ENCODE measurements at regions not wholly inside any gene's neighbourhood (a gene's known extent, or its start where the extent isn't known, plus 50 kb on each side); places are given as distances from the start of the nearest gene placed in this dataset.
"Not testable (repeated sequence)": the region's sequence is repeated elsewhere in the genome, so short reads cannot be mapped to it uniquely, and the experiment has no call there.

- DNase-seq (ENCODE audit: low read depth) = no peak
Observed at GRCh38 chr2:124967325-124967724, 942.2 kb downstream of the CNTNAP5 start.

DNA sequence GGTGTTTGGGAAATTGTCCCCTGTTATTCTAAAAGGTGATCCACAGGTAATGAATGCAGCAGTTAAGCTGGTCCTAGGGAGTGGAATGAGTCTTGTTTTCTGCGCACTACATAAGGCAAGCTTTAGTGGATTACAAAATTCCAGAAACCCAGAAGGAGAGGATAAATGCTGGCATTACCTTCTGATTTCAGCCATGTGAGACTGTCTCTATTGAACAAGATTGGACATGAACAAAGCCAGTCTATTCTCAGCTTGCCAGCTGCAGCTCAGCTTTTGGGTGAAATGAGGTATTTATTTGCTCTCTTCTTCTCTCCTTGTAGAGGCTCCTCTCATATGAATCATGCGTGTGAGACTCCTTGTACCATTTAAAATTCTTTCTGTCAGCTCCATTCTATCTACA, 944.9 kb downstream of the CNTNAP5 start:
- no peak for DNase-seq (ENCODE audit: low read depth)

DNA sequence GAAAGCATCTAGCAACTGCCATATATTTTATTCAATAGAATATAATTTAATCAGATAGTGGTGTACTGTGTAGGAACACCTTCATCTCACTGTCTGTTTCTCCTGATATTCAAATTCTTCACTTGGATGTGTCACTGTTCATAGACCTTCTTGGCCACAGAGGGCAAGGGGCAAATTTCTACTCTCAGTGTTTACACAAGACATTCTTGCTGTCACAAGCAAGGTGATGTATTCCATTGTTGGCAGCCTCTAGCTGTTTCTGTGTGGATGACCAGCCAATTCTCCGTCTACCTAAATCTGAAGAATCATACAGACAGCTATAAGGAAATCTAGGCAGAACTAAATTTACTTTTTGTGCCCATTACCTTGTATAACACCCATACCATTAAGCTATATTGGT, 948.3 kb downstream of the CNTNAP5 start:
- peak; percentile 38 for DNase-seq (ENCODE audit: low read depth)

GRCh38 chr2:124975224-124975623, 950.1 kb downstream of the CNTNAP5 start:
- DNase-seq (ENCODE audit: low read depth) = no peak

- no peak for DNase-seq (ENCODE audit: low read depth)
Observed at GRCh38 chr2:124975648-124976047, 950.6 kb downstream of the CNTNAP5 start.

- no peak for DNase-seq (ENCODE audit: low read depth)
Observed at GRCh38 chr2:124978597-124978996, 953.5 kb downstream of the CNTNAP5 start.

- peak; percentile 59 for DNase-seq (ENCODE audit: low read depth)
Observed at GRCh38 chr2:124983595-124983994, 958.5 kb downstream of the CNTNAP5 start.

DNA sequence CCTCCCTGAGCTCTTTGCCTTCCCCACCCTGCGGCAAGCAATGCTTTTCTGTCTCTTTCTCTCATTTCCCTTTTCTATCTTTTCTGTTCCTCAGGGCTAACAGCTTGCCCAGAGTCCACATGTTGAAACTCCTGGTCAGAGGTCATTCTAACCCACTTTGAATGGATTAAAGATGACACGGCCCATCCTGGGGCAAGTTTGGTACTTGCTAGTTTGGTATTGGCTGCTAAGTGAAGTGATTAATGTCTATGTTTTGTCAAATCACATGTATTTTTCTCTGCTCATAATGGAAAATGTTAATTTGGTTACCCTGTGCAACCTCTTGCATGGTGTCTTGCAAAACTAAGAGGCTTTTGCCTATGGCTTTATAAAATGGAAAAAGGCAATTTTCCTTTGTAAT, 960.2 kb downstream of the CNTNAP5 start:
- DNase-seq (ENCODE audit: low read depth) = no peak

- no peak for DNase-seq (ENCODE audit: low read depth)
Observed at GRCh38 chr2:124986136-124986535, 961.0 kb downstream of the CNTNAP5 start.

DNA sequence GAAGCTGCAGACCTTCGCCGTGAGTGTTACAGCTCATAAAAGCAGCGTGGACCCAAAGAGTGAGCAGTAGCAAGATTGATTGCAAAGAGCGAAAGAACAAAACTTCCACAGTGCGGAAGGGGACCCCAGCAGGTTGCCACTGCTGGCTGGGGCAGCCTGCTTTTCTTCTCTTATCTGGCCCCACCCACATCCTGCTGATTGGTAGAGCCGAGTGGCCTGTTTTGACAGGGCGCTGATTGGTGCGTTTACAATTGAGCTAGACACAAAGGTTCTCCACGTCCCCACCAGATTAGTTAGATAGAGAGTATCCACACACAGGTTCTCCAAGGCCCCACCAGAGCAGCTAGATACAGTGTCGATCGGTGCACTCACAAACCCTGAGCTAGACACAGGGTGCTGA, 961.8 kb downstream of the CNTNAP5 start:
- DNase-seq (ENCODE audit: low read depth) = not testable (repeated sequence)

GRCh38 chr2:124987436-124987835, 962.3 kb downstream of the CNTNAP5 start:
- DNase-seq (ENCODE audit: low read depth) = not testable (repeated sequence)

GRCh38 chr2:124988111-124988510, 963.0 kb downstream of the CNTNAP5 start:
- no peak for DNase-seq (ENCODE audit: low read depth)

- DNase-seq (ENCODE audit: low read depth) = no peak
Observed at GRCh38 chr2:124988794-124989193, 963.7 kb downstream of the CNTNAP5 start.

GRCh38 chr2:124993809-124994208, 968.7 kb downstream of the CNTNAP5 start:
- no peak for DNase-seq (ENCODE audit: low read depth)

- DNase-seq (ENCODE audit: low read depth) = no peak
Observed at GRCh38 chr2:124995185-124995912, 970.3 kb downstream of the CNTNAP5 start.

GRCh38 chr2:124996406-124996805, 971.3 kb downstream of the CNTNAP5 start:
- DNase-seq (ENCODE audit: low read depth) = no peak

GRCh38 chr2:124999906-125000305, 974.8 kb downstream of the CNTNAP5 start:
- no peak for DNase-seq (ENCODE audit: low read depth)

- no peak for DNase-seq (ENCODE audit: low read depth)
Observed at GRCh38 chr2:125004106-125004800, 979.2 kb downstream of the CNTNAP5 start.

DNA sequence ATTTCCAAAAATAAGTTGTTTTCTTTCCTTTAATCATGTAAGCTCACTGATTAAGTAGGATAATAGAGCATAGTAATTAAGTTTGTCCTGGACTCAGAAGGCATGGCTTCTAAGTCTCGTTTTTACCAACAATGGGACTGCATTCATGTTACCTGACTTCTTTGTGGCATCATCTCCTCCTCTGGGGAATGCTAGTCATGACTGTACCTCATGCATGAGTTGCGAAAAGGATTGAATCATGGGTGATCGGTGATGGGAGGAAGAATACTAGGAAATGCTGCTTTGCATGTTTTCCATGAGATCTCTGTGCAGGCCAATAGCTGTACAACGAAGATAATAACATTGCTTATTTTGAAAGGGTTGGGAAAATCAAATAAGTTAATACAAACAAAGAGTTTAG, 981.6 kb downstream of the CNTNAP5 start:
- no peak for DNase-seq (ENCODE audit: low read depth)

DNA sequence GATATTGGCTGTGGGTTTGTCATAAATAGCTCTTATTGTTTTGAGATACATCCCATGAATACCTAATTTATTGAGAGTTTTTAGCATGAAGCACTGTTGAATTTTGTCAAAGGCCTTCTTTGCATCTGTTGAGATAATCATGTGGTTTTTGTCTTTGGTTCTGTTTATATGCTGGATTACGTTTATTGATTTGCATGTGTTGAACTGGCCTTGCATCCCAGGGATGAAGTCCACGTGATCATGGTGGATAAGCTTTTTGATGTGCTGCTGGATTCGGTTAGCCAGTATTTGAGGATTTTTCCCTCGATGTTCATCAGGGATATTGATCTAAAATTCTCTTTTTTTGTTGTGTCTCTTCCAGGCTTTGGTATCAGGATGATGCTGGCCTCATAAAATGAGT, 1003.6 kb downstream of the CNTNAP5 start:
- DNase-seq (ENCODE audit: low read depth) = not testable (repeated sequence)

DNA sequence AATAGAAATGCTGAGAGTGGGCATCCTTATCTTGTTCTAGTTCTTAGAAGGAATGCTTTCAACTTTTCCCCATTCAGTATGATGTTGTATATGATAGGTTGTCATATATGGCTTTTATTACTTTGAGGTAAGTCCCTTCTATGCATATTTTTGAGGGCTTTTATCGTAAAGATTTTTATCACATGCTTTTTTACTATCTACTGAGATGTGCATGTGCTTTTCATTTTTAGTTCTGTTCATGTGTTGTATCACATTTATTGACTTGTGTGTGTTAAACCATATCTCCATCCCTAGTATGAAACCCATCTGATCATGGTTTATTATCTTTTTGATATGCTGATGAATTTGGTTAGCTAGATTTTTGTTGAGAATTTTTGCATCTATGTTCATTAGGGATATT, 1008.8 kb downstream of the CNTNAP5 start:
- DNase-seq (ENCODE audit: low read depth) = no peak

- DNase-seq (ENCODE audit: low read depth) = no peak
Observed at GRCh38 chr2:125037135-125037653, 1012.1 kb downstream of the CNTNAP5 start.

GRCh38 chr2:125041846-125042245, 1016.8 kb downstream of the CNTNAP5 start:
- DNase-seq (ENCODE audit: low read depth) = no peak

All from ELR (cell line).